22Rv1 (cell line): ENCODE measurements at regions not wholly inside any gene's neighbourhood (a gene's known extent, or its start where the extent isn't known, plus 50 kb on each side); places are given as distances from the start of the nearest gene placed in this dataset.

Experiments
- ZFX ChIP-seq: fragments of 450-650 bp; IDR thresholded peaks from 2 replicates; pipeline ENCODE4 v1.6.1; 2017; ENCODE audit warnings: antibody characterized with exemption, borderline replicate concordance
- TF ChIP-seq, protein P1 (sequence below): fragments of 450-650 bp; IDR thresholded peaks from 2 replicates; pipeline ENCODE4 v1.5.1; 2017; ENCODE audit warnings: mild to moderate bottlenecking

GRCh38 chr21:16590186-16590585 is 860.4 kb downstream of the USP25 start:
- TF ChIP-seq, protein P1, sequence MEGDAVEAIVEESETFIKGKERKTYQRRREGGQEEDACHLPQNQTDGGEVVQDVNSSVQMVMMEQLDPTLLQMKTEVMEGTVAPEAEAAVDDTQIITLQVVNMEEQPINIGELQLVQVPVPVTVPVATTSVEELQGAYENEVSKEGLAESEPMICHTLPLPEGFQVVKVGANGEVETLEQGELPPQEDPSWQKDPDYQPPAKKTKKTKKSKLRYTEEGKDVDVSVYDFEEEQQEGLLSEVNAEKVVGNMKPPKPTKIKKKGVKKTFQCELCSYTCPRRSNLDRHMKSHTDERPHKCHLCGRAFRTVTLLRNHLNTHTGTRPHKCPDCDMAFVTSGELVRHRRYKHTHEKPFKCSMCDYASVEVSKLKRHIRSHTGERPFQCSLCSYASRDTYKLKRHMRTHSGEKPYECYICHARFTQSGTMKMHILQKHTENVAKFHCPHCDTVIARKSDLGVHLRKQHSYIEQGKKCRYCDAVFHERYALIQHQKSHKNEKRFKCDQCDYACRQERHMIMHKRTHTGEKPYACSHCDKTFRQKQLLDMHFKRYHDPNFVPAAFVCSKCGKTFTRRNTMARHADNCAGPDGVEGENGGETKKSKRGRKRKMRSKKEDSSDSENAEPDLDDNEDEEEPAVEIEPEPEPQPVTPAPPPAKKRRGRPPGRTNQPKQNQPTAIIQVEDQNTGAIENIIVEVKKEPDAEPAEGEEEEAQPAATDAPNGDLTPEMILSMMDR, result no peak
- TF ChIP-seq ZFX, result no peak
